OCI-LY7 (cell line): ENCODE measurements at regions not wholly inside any gene's neighbourhood (a gene's known extent, or its start where the extent isn't known, plus 50 kb on each side); places are given as distances from the start of the nearest gene placed in this dataset.
"Not testable (repeated sequence)": the region's sequence is repeated elsewhere in the genome, so short reads cannot be mapped to it uniquely, and the experiment has no call there.

ENCODE experiments used
- BruUV-seq: library from RNA; stranded (reverse); fragments of 400-500 nt; replicated peaks from 2 replicates; lab custom pipeline; 2021; lab: Mats Ljungman, UMichigan
- CTCF ChIA-PET: fragments of 300-600 bp; sonication (Branson Sonifier 250); formaldehyde crosslinking; loops from one replicate; lab custom pipeline; 2022; ENCODE audit warnings: antibody characterized with exemption; ENCODE audit not compliant: unreplicated experiment; lab: Charles Lee
- POLR2A ChIA-PET: fragments of 300-600 bp; sonication (Branson Sonifier 250); formaldehyde crosslinking; loops from one replicate; lab custom pipeline; 2022; ENCODE audit warnings: antibody characterized with exemption; lab: Charles Lee
- DNase-seq: peaks from one replicate; pipeline ENCODE4 v3.0.0-alpha.2; 2015; ENCODE audit warnings: low spot score
- H2AFZ ChIP-seq: fragments of 200-600 bp; sonication (generic), shearing (Covaris generic); 2 replicates; pipeline ENCODE4 v1.6.1; 2014; ENCODE audit warnings: mild to moderate bottlenecking, antibody characterized with exemption, low read length, moderate library complexity
- H3K27ac ChIP-seq: fragments of 200-600 bp; sonication (generic); 2 replicates; pipeline ENCODE4 v1.5.1; 2014; ENCODE audit warnings: mixed run types, low read depth, mild to moderate bottlenecking, moderate library complexity, low read length, inconsistent platforms; ENCODE audit not compliant: poor library complexity, severe bottlenecking
- H3K36me3 ChIP-seq: fragments of 200-600 bp; sonication (generic); 2 replicates; pipeline ENCODE4 v1.6.1; 2014; ENCODE audit warnings: mild to moderate bottlenecking, antibody characterized with exemption, low read length, moderate library complexity, mixed read lengths; ENCODE audit not compliant: insufficient read depth
- H3K4me1 ChIP-seq: fragments of 200-600 bp; sonication (generic); 2 replicates; pipeline ENCODE4 v1.5.1; 2014; ENCODE audit warnings: mild to moderate bottlenecking, low read length; ENCODE audit not compliant: insufficient read depth, poor library complexity, severe bottlenecking
- H3K4me2 ChIP-seq: fragments of 200-600 bp; sonication (generic); 2 replicates; pipeline ENCODE4 v1.6.1; 2014; ENCODE audit warnings: mild to moderate bottlenecking, low read length
- H3K4me3 ChIP-seq: fragments of 200-600 bp; sonication (generic); 2 replicates; pipeline ENCODE4 v1.5.1; 2014; ENCODE audit warnings: mild to moderate bottlenecking, low read depth, low read length; ENCODE audit not compliant: poor library complexity, severe bottlenecking
- H3K79me2 ChIP-seq: fragments of 200-600 bp; sonication (generic); 2 replicates; pipeline ENCODE4 v1.6.1; 2016; ENCODE audit warnings: low read depth, mild to moderate bottlenecking, low read length, moderate library complexity, mixed read lengths; ENCODE audit not compliant: insufficient read depth
- H3K9me2 ChIP-seq: fragments of 200-600 bp; sonication (generic); 2 replicates; pipeline ENCODE4 v1.6.1; 2016; ENCODE audit warnings: mild to moderate bottlenecking, low read length, mixed read lengths; ENCODE audit not compliant: insufficient read depth
- H3K9me3 ChIP-seq: fragments of 200-600 bp; sonication (generic); 2 replicates; pipeline ENCODE4 v1.6.1; 2014; ENCODE audit warnings: mild to moderate bottlenecking, mixed run types, low read length, mixed read lengths
- H4K20me1 ChIP-seq: fragments of 200-600 bp; sonication (generic); 2 replicates; pipeline ENCODE4 v1.6.1; 2014; ENCODE audit warnings: mild to moderate bottlenecking, antibody characterized with exemption, low read length, moderate library complexity, mixed read lengths; ENCODE audit not compliant: insufficient read depth
- EZH2phosphoT487 ChIP-seq: fragments of 200-600 bp; sonication (generic); IDR thresholded peaks from 2 replicates; pipeline ENCODE4 v1.6.1; 2018; ENCODE audit warnings: low read depth, borderline replicate concordance, mild to moderate bottlenecking, mixed run types, antibody characterized with exemption, low read length, moderate library complexity, mixed read lengths
- intact Hi-C: fragments of 100-400 bp; cut with micrococcal nuclease; formaldehyde crosslinking; loops from one replicate; pipeline ENCODE4 v1.10.0; 2022; ENCODE audit not compliant: unreplicated experiment
- TF ChIP-seq, protein P1 (sequence below): fragments of 200-600 bp; sonication (generic); conservative IDR thresholded peaks from 2 replicates; pipeline ENCODE4 v1.5.1; 2014; ENCODE audit warnings: mild to moderate bottlenecking, antibody characterized with exemption, low read length, moderate library complexity, mixed read lengths

DNA sequence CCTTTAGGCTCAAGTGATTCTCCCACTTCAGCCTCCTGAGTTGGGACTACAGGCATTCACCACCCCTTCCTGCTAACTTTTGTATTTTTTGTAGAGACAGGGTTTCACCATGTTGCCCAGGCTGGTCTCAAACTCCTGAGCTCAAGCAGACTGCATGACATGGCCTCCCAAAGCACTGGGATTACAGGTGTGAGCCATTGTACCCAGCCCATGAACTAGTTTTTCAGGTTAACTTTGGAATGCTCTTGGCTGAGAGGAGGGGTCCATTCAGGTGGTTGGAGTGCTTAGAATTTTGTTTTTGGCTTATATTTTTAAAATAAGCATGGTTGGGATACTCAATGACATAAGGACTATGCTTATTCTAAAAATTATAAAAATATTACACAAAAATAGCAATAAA, 355.7 kb upstream of the MAGEB16 start:
- H2AFZ ChIP-seq = no peak overlapping the region
- H3K27ac ChIP-seq = no peak overlapping the region
- POLR2A ChIA-PET = no interaction called here
- H3K9me3 ChIP-seq = no peaks in the 10 kb centered on the region
- CTCF ChIA-PET = no interaction called here
- no peaks in the 10 kb centered on the region for H3K36me3 ChIP-seq
- TF ChIP-seq EZH2phosphoT487 = no peak
- TF ChIP-seq, protein P1, sequence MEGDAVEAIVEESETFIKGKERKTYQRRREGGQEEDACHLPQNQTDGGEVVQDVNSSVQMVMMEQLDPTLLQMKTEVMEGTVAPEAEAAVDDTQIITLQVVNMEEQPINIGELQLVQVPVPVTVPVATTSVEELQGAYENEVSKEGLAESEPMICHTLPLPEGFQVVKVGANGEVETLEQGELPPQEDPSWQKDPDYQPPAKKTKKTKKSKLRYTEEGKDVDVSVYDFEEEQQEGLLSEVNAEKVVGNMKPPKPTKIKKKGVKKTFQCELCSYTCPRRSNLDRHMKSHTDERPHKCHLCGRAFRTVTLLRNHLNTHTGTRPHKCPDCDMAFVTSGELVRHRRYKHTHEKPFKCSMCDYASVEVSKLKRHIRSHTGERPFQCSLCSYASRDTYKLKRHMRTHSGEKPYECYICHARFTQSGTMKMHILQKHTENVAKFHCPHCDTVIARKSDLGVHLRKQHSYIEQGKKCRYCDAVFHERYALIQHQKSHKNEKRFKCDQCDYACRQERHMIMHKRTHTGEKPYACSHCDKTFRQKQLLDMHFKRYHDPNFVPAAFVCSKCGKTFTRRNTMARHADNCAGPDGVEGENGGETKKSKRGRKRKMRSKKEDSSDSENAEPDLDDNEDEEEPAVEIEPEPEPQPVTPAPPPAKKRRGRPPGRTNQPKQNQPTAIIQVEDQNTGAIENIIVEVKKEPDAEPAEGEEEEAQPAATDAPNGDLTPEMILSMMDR = no peak
- no peaks in the 10 kb centered on the region for H4K20me1 ChIP-seq
- H3K4me2 ChIP-seq = no peak overlapping the region
- DNase-seq = no peak
- H3K4me1 ChIP-seq = no peaks in the 10 kb centered on the region
- intact Hi-C loops = no loop called here
- BruUV-seq = no TSS peak
- no peak overlapping the region for H3K4me3 ChIP-seq
- H3K79me2 ChIP-seq = no peaks in the 10 kb centered on the region
- H3K9me2 ChIP-seq = no peaks in the 10 kb centered on the region

DNA sequence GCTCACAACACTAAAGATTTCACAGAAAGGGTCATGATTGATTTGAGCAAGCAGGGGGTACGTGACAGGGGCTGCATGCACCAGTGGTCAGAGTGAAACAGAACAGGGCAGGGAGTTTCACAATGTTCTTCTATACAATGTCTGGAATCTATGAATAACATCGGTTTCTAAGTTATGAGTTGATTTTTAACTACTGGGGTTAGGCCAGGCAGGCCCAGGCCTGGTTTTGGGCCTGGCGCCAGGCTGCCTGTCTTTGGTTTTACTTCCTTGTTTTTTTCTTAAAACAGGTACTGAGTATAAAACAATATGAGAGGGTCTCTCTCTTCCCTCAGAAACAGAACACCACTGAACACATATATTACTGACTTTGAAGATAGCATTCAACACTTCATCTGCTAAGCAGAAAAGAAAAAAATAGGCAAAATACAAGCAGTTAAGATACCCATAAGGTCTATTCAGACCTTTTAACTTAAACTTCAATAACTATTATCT, 355.0 kb upstream of the MAGEB16 start:
- intact Hi-C loops, CTCF ChIA-PET, H2AFZ ChIP-seq, H3K27ac ChIP-seq, H3K4me2 ChIP-seq, BruUV-seq, H4K20me1 ChIP-seq, H3K36me3 ChIP-seq, H3K4me1 ChIP-seq, H3K9me2 ChIP-seq, POLR2A ChIA-PET, DNase-seq, H3K4me3 ChIP-seq, H3K9me3 ChIP-seq, H3K79me2 ChIP-seq: not testable (repeated sequence)

DNA sequence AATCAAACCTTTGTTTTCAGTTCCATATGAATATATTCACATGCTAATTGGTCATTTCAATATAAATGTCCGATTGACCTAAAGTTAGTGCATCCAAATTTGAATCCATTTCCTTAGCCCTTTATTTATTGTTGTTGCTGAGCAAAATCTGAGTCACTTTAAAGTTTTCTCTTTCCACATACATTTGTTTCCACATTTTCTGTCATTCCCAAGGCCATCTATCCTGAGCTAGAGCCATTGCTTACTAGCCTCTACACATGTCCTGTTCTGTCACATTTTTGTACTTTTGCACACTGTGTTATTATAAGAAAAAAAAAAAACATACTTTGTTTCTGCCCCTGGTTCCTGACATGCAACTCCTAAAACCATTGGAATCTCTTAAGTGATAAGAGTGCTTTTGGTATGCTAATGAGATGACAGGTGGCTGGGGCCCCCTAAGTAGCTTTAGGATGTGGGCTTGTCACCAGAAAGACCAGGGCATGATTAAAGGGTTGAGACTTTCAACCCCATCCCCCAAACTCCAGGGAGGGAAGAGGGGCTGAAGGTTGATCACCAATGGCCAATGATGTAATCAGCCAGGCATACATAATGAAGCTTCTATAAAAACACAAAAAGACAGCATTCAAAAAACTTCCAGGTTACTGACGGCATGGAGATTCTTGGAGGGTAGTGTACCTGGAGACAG, 353.3 kb upstream of the MAGEB16 start:
- no peak for DNase-seq
- intact Hi-C loops = no loop called here
- BruUV-seq = no TSS peak
- Histone ChIP-seq H3K36me3 (no peaks in the 10 kb centered on the region), H3K4me1 (no peaks in the 10 kb centered on the region), H4K20me1 (no peaks in the 10 kb centered on the region), H3K9me3 (no peaks in the 10 kb centered on the region), H3K4me3 (no peak overlapping the region), H2AFZ (no peak overlapping the region), H3K27ac (no peak overlapping the region), H3K79me2 (no peaks in the 10 kb centered on the region), H3K9me2 (no peaks in the 10 kb centered on the region), H3K4me2 (no peak overlapping the region)
- no peak for TF ChIP-seq EZH2phosphoT487
- TF ChIP-seq, protein P1 = no peak
- ChIA-PET CTCF (no interaction called here), POLR2A (no interaction called here)
